C4-2B (cell line): ENCODE measurements at regions not wholly inside any gene's neighbourhood (a gene's known extent, or its start where the extent isn't known, plus 50 kb on each side); places are given as distances from the start of the nearest gene placed in this dataset.

Source experiments
- H3K27ac ChIP-seq: fragments of 450-650 bp; 2 replicates; pipeline ENCODE4 v1.5.1; 2017
- ZFX ChIP-seq: fragments of 450-650 bp; IDR thresholded peaks from 2 replicates; pipeline ENCODE4 v1.6.1; 2017
- TF ChIP-seq, protein P1 (sequence below): fragments of 450-650 bp; conservative IDR thresholded peaks from 2 replicates; pipeline ENCODE4 v1.5.1; 2017; ENCODE audit warnings: mild to moderate bottlenecking

- no peak for TF ChIP-seq ZFX
- TF ChIP-seq, protein P1, sequence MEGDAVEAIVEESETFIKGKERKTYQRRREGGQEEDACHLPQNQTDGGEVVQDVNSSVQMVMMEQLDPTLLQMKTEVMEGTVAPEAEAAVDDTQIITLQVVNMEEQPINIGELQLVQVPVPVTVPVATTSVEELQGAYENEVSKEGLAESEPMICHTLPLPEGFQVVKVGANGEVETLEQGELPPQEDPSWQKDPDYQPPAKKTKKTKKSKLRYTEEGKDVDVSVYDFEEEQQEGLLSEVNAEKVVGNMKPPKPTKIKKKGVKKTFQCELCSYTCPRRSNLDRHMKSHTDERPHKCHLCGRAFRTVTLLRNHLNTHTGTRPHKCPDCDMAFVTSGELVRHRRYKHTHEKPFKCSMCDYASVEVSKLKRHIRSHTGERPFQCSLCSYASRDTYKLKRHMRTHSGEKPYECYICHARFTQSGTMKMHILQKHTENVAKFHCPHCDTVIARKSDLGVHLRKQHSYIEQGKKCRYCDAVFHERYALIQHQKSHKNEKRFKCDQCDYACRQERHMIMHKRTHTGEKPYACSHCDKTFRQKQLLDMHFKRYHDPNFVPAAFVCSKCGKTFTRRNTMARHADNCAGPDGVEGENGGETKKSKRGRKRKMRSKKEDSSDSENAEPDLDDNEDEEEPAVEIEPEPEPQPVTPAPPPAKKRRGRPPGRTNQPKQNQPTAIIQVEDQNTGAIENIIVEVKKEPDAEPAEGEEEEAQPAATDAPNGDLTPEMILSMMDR = no peak
Measured at GRCh38 chr22:26821854-26822253, 164.5 kb downstream of the MIAT start.

DNA sequence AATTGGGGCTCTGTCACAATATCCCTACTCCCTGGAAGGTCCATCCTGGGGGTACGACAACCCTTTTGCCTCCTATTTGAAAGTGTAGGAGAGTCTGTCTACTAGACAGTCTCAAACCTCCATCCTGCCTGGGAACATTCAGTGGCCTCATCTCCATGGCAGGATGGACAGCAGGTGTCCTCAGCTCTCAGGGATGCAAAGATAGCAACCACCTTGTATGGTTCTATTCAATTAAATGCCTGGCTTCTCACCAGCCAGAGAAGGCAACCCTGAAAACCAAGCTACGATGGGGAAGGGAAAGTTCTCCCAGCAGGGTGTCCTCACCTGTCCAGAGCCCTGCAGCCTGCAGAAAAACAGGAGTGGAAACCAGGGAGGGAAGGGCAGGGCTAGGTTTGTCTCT lies 164.9 kb downstream of the MIAT start:
- no peak for TF ChIP-seq ZFX
- TF ChIP-seq, protein P1 = no peak
- no peak overlapping the region for H3K27ac ChIP-seq

More at GRCh38 chr22:26821854-26822253, 164.5 kb downstream of the MIAT start:
- no peak overlapping the region for H3K27ac ChIP-seq

DNA sequence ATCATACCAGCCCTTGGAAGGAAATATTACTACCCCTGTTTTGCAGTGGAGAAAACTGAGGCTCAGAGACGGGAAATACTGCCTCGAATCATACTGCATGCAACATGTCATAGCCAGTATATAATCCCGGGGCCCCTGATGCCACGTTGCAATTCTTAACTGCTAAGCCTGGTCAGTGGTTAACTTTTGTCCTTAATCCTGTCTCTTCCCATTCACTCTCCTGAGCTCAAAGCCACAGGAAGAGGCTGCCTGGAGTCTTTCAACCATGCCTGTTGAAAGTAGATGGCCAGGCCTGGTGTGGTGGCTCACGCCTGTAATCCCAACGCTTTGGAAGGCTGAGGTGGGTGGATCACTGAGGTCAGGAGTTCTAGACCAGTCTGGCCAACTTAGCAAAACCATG lies 166.6 kb downstream of the MIAT start:
- H3K27ac ChIP-seq = no peak overlapping the region
- no peak for TF ChIP-seq ZFX
- TF ChIP-seq, protein P1 = no peak

- TF ChIP-seq ZFX = no peak
- TF ChIP-seq, protein P1 = no peak
- no peak overlapping the region for H3K27ac ChIP-seq
Measured at GRCh38 chr22:26825960-26826935, 168.9 kb downstream of the MIAT start.

- TF ChIP-seq, protein P1 = no peak
- no peak for TF ChIP-seq ZFX
- no peak overlapping the region for H3K27ac ChIP-seq
Measured at GRCh38 chr22:26827611-26828010, 170.2 kb downstream of the MIAT start.

DNA sequence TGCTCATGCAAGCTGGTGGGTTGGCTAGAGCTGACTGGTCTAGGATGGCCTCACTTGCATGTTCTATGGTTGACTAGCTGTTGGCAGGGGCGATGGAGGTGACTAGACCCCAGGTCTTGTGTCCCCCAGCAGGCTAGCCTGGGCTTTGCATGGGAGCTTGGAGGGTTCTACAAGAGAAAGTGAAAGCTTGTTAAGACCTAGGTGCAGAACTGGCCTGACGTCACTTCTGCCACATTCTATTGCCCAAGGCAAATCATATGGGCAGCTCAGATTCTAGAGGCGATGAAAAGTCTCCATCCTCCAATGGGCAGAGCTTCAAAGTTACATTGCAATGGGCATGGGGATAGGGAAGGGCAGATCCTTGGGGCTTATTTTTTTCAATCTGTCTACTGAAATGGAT lies 170.9 kb downstream of the MIAT start:
- TF ChIP-seq, protein P1 = no peak
- TF ChIP-seq ZFX = no peak
- H3K27ac ChIP-seq = no peak overlapping the region

- TF ChIP-seq ZFX = no peak
- TF ChIP-seq, protein P1 = no peak
- no peak overlapping the region for H3K27ac ChIP-seq
Measured at GRCh38 chr22:26830837-26831236, 173.4 kb downstream of the MIAT start.
